H9 (cell line): ENCODE measurements at regions not wholly inside any gene's neighbourhood (a gene's known extent, or its start where the extent isn't known, plus 50 kb on each side); places are given as distances from the start of the nearest gene placed in this dataset.

Experiments
- DNase-seq: peaks from one replicate; pipeline ENCODE4 v3.0.0-alpha.2; 2017
- H2AFZ ChIP-seq: one replicate; pipeline ENCODE4 v1.6.1; 2013; ENCODE audit warnings: mild to moderate bottlenecking, low read length, control low read depth, moderate library complexity
- H2AK5ac ChIP-seq: 2 replicates; pipeline ENCODE4 v1.6.1; 2013; ENCODE audit warnings: low read length, control low read depth, mixed read lengths; ENCODE audit not compliant: insufficient read length
- H2BK120ac ChIP-seq: one replicate; pipeline ENCODE4 v1.6.1; 2013; ENCODE audit warnings: low read depth, mild to moderate bottlenecking, low read length, control low read depth, inconsistent platforms; ENCODE audit not compliant: poor library complexity, severe bottlenecking
- H2BK12ac ChIP-seq: 2 replicates; pipeline ENCODE4 v1.6.1; 2013; ENCODE audit warnings: low read length, control low read depth, mixed read lengths, low read depth; ENCODE audit not compliant: insufficient read length
- H2BK15ac ChIP-seq: 2 replicates; pipeline ENCODE4 v1.6.1; 2013; ENCODE audit warnings: low read depth, low read length, control low read depth
- H2BK20ac ChIP-seq: one replicate; pipeline ENCODE4 v1.6.1; 2013; ENCODE audit warnings: low read depth, mild to moderate bottlenecking, low read length, control low read depth, inconsistent platforms; ENCODE audit not compliant: poor library complexity, severe bottlenecking
- H2BK5ac ChIP-seq: 2 replicates; pipeline ENCODE4 v1.6.1; 2013; ENCODE audit warnings: low read length, control low read depth, mixed read lengths; ENCODE audit not compliant: insufficient read length
- H3K14ac ChIP-seq: 2 replicates; pipeline ENCODE4 v1.6.1; 2013; ENCODE audit warnings: low read length, control low read depth; ENCODE audit not compliant: insufficient read depth
- H3K18ac ChIP-seq: 2 replicates; pipeline ENCODE4 v1.6.1; 2013; ENCODE audit warnings: low read depth, mild to moderate bottlenecking, mixed read lengths, low read length, control low read depth; ENCODE audit not compliant: insufficient read length
- H3K23ac ChIP-seq: 2 replicates; pipeline ENCODE4 v1.6.1; 2013; ENCODE audit warnings: low read length, control low read depth, mixed read lengths, low read depth; ENCODE audit not compliant: insufficient read length
- H3K23me2 ChIP-seq: 2 replicates; pipeline ENCODE4 v1.6.1; 2013; ENCODE audit warnings: low read depth, mild to moderate bottlenecking, mixed read lengths, low read length, control low read depth; ENCODE audit not compliant: insufficient read length, poor library complexity, severe bottlenecking
- H3K27ac ChIP-seq: 2 replicates; pipeline ENCODE4 v1.5.1; 2013; ENCODE audit warnings: low read length, control low read depth, mixed read lengths, low read depth; ENCODE audit not compliant: insufficient read length
- H3K27me3 ChIP-seq: 2 replicates; pipeline ENCODE4 v1.6.1; 2013; ENCODE audit warnings: low read length, control low read depth, inconsistent platforms; ENCODE audit not compliant: insufficient read depth
- H3K4ac ChIP-seq: 2 replicates; pipeline ENCODE4 v1.6.1; 2013; ENCODE audit warnings: low read depth, mild to moderate bottlenecking, control low read depth, inconsistent platforms, low read length, moderate library complexity
- H3K4me1 ChIP-seq: 2 replicates; pipeline ENCODE4 v1.6.1; 2013; ENCODE audit warnings: low read length, control low read depth, inconsistent platforms; ENCODE audit not compliant: insufficient read depth
- H3K4me2 ChIP-seq: 2 replicates; pipeline ENCODE4 v1.6.1; 2013; ENCODE audit warnings: low read length, control low read depth, mixed read lengths; ENCODE audit not compliant: insufficient read length, insufficient read depth
- H3K56ac ChIP-seq: 2 replicates; pipeline ENCODE4 v1.6.1; 2013; ENCODE audit warnings: low read depth, mild to moderate bottlenecking, mixed read lengths, low read length, control low read depth; ENCODE audit not compliant: insufficient read length
- H3K79me1 ChIP-seq: 2 replicates; pipeline ENCODE4 v1.6.1; 2013; ENCODE audit warnings: low read depth, mild to moderate bottlenecking, moderate library complexity, low read length, control low read depth, inconsistent platforms; ENCODE audit not compliant: insufficient read depth, poor library complexity, severe bottlenecking
- H3K79me2 ChIP-seq: 2 replicates; pipeline ENCODE4 v1.6.1; 2013; ENCODE audit warnings: low read length, control low read depth, inconsistent platforms; ENCODE audit not compliant: insufficient read depth
- H3K9ac ChIP-seq: 2 replicates; pipeline ENCODE4 v1.6.1; 2013; ENCODE audit warnings: low read length, control low read depth, mixed read lengths; ENCODE audit not compliant: insufficient read length; ENCODE audit errors: extremely low read depth
- H3K9me3 ChIP-seq: one replicate; pipeline ENCODE4 v1.6.1; 2013; ENCODE audit warnings: low read depth, low read length, inconsistent platforms; ENCODE audit not compliant: control insufficient read depth
- H3T11ph ChIP-seq: one replicate; pipeline ENCODE4 v1.6.1; 2013; ENCODE audit warnings: mild to moderate bottlenecking, low read length, control low read depth, inconsistent platforms
- H4K20me1 ChIP-seq: one replicate; pipeline ENCODE4 v1.6.1; 2013; ENCODE audit not compliant: control insufficient read depth, insufficient read length, insufficient read depth
- H4K5ac ChIP-seq: 2 replicates; pipeline ENCODE4 v1.6.1; 2013; ENCODE audit warnings: low read depth, mild to moderate bottlenecking, mixed read lengths, low read length, control low read depth; ENCODE audit not compliant: insufficient read length
- H4K8ac ChIP-seq: replicated peaks from 2 replicates; pipeline ENCODE4 v1.6.1; 2013; ENCODE audit warnings: low read length, control low read depth, mixed read lengths, low read depth; ENCODE audit not compliant: insufficient read length
- H4K91ac ChIP-seq: 2 replicates; pipeline ENCODE4 v1.6.1; 2013; ENCODE audit warnings: low read depth, mild to moderate bottlenecking, moderate library complexity, mixed read lengths, low read length, control low read depth; ENCODE audit not compliant: insufficient read length
- H3K27ac Mint-ChIP-seq, 3 experiments: 2 replicates in 2 of 3; 3 replicates in 1 of 3; pipeline ENCODE4 v1.8.0; 2020 to 2021; ENCODE audit warnings: mixed read lengths in 3 of 3, mild to moderate bottlenecking in 1 of 3, moderate library complexity in 1 of 3
- H3K27me3 Mint-ChIP-seq: 2 replicates; pipeline ENCODE4 v1.8.0; 2021; ENCODE audit warnings: low read depth, mild to moderate bottlenecking, moderate library complexity, mixed read lengths
- H3K36me3 Mint-ChIP-seq, 3 experiments: 2 replicates in 2 of 3; 3 replicates in 1 of 3; pipeline ENCODE4 v1.8.0; 2020 to 2021; ENCODE audit warnings: low read depth in 3 of 3, mixed read lengths in 3 of 3; ENCODE audit not compliant: insufficient read depth in 1 of 3
- H3K4me1 Mint-ChIP-seq, 2 experiments: 2 replicates each; pipeline ENCODE4 v1.8.0; 2020; ENCODE audit warnings: mixed read lengths in 2 of 2
- H3K4me3 Mint-ChIP-seq, 2 experiments: 2 replicates in 1 of 2; 3 replicates in 1 of 2; pipeline ENCODE4 v1.8.0; 2020 to 2021; ENCODE audit warnings: mild to moderate bottlenecking in 2 of 2, mixed read lengths in 2 of 2, moderate library complexity in 1 of 2
- H3K9me3 Mint-ChIP-seq, 2 experiments: 2 replicates in 1 of 2; 3 replicates in 1 of 2; pipeline ENCODE4 v1.8.0; 2020; ENCODE audit warnings: mild to moderate bottlenecking in 2 of 2, mixed read lengths in 2 of 2, moderate library complexity in 1 of 2
- CTCF ChIP-seq: fragments of 200-600 bp; sonication (generic); conservative IDR thresholded peaks from 3 replicates; pipeline ENCODE4 v1.8.0; 2021; ENCODE audit warnings: antibody characterized with exemption, mild to moderate bottlenecking
- WGBS: extraction: QIAGEN DNeasy Blood & Tissue Kit; methylation state at CpG from one replicate; pipeline ENCODE4 v1.1.7; 2013; ENCODE audit warnings: missing lambda C conversion rate, low lambda C conversion rate, mixed read lengths; ENCODE audit not compliant: insufficient read length; ENCODE audit errors: extremely low coverage; 5-methylcytosine and 5-hydroxymethylcytosine counted together

GRCh38 chr10:20949967-20950366 lies 52.9 kb upstream of the NEBL start:
- Mint-ChIP-seq H3K4me1 (peaks cover 27 to 33% of the 10 kb centered on the region in 2 experiments), H3K4me3 (no peak overlapping the region), H3K27ac (peak overlapping the region in 1 of 3 experiments; percentile 85; a peak in 2 of 7 replicates), H3K27me3 (no peaks in the 10 kb centered on the region), H3K36me3 (peaks cover 0 to 20% (median 14%) of the 10 kb centered on the region in 3 experiments; a peak in 4 of 7 replicates), H3K9me3 (peaks cover 5 to 7% of the 10 kb centered on the region in 2 experiments; a peak in 2 of 5 replicates)
- Histone ChIP-seq H3T11ph (no peak overlapping the region), H2BK15ac (no peak overlapping the region), H4K20me1 (no peaks in the 10 kb centered on the region), H2BK120ac (no peak overlapping the region), H2AK5ac (no peak overlapping the region), H3K56ac (no peak overlapping the region), H3K23ac (no peak overlapping the region), H3K9me3 (no peaks in the 10 kb centered on the region), H2BK5ac (no peak overlapping the region), H3K18ac (no peak overlapping the region), H3K9ac (no peak overlapping the region), H3K14ac (no peak overlapping the region), H3K23me2 (no peaks in the 10 kb centered on the region), H2BK20ac (no peak overlapping the region), H4K8ac (no peak overlapping the region), H2BK12ac (no peak overlapping the region), H3K4me1 (peaks cover 2% of the 10 kb centered on the region; the same call in 1 of the 2 replicates), H2AFZ (no peak overlapping the region), H3K27ac (no peak overlapping the region), H3K79me2 (no peaks in the 10 kb centered on the region), H3K4ac (no peak overlapping the region), H4K91ac (no peak overlapping the region), H3K4me2 (no peak overlapping the region), H3K27me3 (no peaks in the 10 kb centered on the region), H3K79me1 (no peaks in the 10 kb centered on the region), H4K5ac (no peak overlapping the region)
- no CpG with 5 or more reads among the region's 6 CpGs for WGBS
- no peak for DNase-seq
- TF ChIP-seq CTCF: no peak
